ENCODE measurements at regions not wholly inside any gene's neighbourhood (a gene's known extent, or its start where the extent isn't known, plus 50 kb on each side); places are given as distances from the start of the nearest gene placed in this dataset.

DNA sequence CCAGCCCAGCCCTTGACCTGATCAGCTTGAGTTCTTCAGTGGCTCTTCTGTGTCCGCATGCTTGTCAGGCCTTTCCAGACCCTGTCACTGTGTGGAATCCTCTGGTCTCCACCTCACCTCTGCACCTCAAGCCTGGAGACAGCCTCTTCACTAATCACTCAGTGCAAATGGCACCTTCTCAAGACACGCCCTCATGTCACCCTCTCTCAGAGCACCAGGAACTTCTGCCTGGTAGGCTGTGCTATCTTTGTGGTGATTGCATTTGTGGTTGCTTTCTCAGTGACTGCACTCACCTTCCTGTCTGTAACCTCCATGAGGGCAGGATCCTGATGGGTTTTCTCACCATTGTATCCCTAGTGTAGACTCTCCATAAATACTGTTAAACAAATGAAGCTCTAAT, 435.2 kb upstream of the CDH4 start:
- Histone ChIP-seq H3K27me3 (no peaks in the 10 kb centered on the region), H3K4me1 (no peaks in the 10 kb centered on the region), H3K9me3 (no peaks in the 10 kb centered on the region), H3K4me3 (ENCODE audit: low read depth, low read length) (no peak overlapping the region), H3K36me3 (no peaks in the 10 kb centered on the region)
- DNase-seq, result no peak
- TF ChIP-seq, protein P1, sequence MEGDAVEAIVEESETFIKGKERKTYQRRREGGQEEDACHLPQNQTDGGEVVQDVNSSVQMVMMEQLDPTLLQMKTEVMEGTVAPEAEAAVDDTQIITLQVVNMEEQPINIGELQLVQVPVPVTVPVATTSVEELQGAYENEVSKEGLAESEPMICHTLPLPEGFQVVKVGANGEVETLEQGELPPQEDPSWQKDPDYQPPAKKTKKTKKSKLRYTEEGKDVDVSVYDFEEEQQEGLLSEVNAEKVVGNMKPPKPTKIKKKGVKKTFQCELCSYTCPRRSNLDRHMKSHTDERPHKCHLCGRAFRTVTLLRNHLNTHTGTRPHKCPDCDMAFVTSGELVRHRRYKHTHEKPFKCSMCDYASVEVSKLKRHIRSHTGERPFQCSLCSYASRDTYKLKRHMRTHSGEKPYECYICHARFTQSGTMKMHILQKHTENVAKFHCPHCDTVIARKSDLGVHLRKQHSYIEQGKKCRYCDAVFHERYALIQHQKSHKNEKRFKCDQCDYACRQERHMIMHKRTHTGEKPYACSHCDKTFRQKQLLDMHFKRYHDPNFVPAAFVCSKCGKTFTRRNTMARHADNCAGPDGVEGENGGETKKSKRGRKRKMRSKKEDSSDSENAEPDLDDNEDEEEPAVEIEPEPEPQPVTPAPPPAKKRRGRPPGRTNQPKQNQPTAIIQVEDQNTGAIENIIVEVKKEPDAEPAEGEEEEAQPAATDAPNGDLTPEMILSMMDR (IDR thresholded peaks at IDR 0.05; ENCODE audit: low read depth, low read length), result no peak

DNA sequence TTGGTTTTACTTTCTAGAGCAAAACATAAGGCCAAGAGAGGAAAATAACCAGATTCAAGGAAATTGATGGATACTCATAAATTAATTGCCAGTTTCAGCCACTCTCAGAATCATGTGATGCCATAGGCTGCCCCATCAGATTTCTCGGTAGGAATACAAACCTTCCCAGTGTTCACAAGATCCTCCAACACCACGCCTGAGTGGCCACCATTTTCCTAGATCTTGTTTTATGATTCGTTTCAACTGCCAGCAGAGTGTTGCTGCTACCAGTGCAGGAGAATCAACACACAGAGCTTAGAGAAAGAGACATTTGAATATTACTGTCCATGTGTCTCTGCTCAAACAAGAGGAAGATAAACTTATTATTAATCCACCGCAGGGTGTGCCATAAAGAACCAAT, 434.2 kb upstream of the CDH4 start:
- DNase-seq, result no peak
- Histone ChIP-seq H3K4me1 (no peaks in the 10 kb centered on the region), H3K27me3 (no peaks in the 10 kb centered on the region), H3K36me3 (no peaks in the 10 kb centered on the region), H3K4me3 (ENCODE audit: low read depth, low read length) (no peak overlapping the region), H3K9me3 (no peaks in the 10 kb centered on the region)
- TF ChIP-seq, protein P1 (IDR thresholded peaks at IDR 0.05; ENCODE audit: low read depth, low read length), result no peak

DNA sequence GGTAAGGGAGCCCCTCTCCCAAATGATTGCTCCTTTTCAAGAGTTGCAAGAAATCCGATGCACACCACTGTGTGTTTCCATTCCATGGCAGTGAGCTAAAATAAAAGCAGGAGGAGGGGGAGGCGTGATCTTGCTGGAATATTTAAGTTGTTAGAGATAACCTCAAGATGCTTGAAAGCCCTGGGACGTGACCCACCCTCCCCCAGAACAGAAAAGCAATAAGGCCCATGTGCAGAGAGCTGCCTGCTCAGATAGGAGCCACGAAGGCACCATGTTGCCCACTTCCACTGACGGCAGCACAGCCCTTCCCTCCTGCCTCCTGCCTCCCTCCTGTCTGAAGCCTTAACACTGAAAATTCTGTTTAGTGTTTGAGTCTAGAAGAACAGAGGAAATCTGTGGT, 432.6 kb upstream of the CDH4 start:
- no peak for DNase-seq
- no peaks in the 10 kb centered on the region for H3K4me1 ChIP-seq
- H3K36me3 ChIP-seq, result no peaks in the 10 kb centered on the region
- TF ChIP-seq, protein P1 (IDR thresholded peaks at IDR 0.05; ENCODE audit: low read depth, low read length), result no peak
- no peaks in the 10 kb centered on the region for H3K9me3 ChIP-seq
- no peaks in the 10 kb centered on the region for H3K27me3 ChIP-seq
- no peak overlapping the region for H3K4me3 ChIP-seq (ENCODE audit: low read depth, low read length)

GRCh38 chr20:60820149-60820548, 431.9 kb upstream of the CDH4 start:
- Histone ChIP-seq H3K4me3 (ENCODE audit: low read depth, low read length) (no peak overlapping the region), H3K36me3 (no peaks in the 10 kb centered on the region), H3K9me3 (no peaks in the 10 kb centered on the region), H3K27me3 (no peaks in the 10 kb centered on the region), H3K4me1 (no peaks in the 10 kb centered on the region)
- no peak for DNase-seq
- TF ChIP-seq, protein P1 (IDR thresholded peaks at IDR 0.05; ENCODE audit: low read depth, low read length), result no peak

DNA sequence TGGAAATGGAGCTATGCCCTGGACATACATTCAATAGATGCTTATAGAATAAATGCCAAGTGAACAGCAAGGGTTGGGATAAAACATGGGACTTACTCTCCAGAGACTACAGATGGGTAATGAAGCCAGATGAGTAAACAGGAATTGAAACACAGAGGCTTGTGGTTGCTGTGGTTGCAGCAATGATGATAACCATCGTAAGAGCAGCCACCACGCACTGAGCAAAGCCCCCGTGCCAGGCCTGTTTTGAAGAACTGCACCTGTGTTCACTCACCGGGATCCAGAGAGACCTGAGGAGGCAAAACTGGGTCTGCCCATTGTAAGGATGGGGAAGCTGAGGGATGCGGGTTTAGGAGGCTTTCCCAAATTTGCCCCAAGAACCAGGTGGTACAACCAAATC, 431.1 kb upstream of the CDH4 start:
- no peak overlapping the region for H3K4me3 ChIP-seq (ENCODE audit: low read depth, low read length)
- DNase-seq, result no peak
- H3K27me3 ChIP-seq, result no peaks in the 10 kb centered on the region
- no peaks in the 10 kb centered on the region for H3K36me3 ChIP-seq
- H3K4me1 ChIP-seq, result no peaks in the 10 kb centered on the region
- TF ChIP-seq, protein P1 (IDR thresholded peaks at IDR 0.05; ENCODE audit: low read depth, low read length), result no peak
- H3K9me3 ChIP-seq, result no peaks in the 10 kb centered on the region

DNA sequence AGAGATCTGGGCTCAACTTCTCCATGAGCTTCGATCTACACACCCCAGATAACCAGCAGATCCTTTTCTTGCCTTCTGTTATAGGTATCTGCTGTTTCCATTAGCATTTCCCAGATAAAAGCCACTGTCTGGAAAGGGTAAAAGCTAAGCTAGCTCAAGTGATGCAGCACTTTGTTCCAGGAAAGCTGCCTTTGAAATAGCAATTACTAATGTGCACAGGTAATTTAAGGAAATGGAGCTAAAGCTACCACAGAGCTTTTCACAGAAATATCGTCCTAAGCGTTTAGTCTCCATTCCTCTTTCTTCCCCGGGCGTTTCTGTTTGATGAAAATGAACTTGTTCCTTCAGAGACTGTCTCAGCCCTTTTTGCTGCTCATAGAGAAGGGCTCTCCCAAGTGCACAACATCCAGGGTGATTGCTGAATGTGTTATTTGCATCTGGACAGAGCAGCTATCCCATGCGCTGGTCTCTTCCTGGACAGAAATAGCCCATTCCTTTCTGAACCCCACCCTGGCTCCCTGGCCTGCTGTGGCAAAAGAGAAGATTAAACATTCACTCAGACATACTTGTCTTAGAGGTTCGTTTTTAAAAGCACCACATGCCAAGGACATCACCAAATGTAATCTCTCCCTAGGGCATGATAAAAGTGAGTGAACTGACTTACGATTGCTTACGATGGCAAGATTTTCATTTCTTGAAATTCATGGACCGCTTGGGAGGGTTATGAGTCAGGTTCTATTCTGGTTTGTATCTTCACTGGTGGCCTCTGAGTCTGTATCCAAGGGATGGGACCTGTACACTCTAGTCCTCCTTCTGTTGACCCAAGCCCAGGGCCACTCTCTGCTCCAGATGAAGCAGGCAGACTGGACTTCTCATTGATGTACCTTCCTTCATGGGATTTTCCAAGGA, 429.1 kb upstream of the CDH4 start:
- Histone ChIP-seq H3K36me3 (no peaks in the 10 kb centered on the region), H3K4me3 (ENCODE audit: low read depth, low read length) (no peak overlapping the region), H3K9me3 (no peaks in the 10 kb centered on the region), H3K27me3 (no peaks in the 10 kb centered on the region), H3K4me1 (no peaks in the 10 kb centered on the region)
- TF ChIP-seq, protein P1 (IDR thresholded peaks at IDR 0.05; ENCODE audit: low read depth, low read length), result no peak
- DNase-seq, result no peak
